ENCODE measurements at regions not wholly inside any gene's neighbourhood (a gene's known extent, or its start where the extent isn't known, plus 50 kb on each side); places are given as distances from the start of the nearest gene placed in this dataset.
A peak's percentile ranks its signal among the peaks of the same experiment; 100 is the strongest.

DNA sequence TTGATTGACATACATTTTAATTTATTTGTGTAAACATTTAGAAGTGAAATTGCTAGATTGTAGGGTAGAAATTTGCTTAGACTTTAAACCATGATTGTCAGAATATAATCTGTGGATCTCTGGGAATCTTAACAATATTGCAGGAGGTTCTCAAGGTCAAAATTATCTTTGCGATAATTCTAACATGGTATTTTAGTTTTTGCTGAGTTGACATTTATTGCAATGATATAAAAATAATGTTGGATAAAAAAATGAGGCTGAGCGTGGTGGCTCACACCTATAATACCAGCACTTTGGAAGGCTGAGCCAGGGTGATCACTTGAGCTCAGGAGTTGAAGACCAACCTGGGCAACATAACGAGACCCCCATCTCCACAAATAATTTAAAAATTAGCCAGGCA, 70.3 kb upstream of the SGCD start:
- no peak overlapping the region for H3K27ac ChIP-seq (ENCODE audit: extremely low read depth, low read depth, low read length)
- no peak for TF ChIP-seq ZNF57 (CRISPR knock-in tag; IDR thresholded peaks at IDR 0.05)
- TF ChIP-seq MAFK (IDR thresholded peaks at IDR 0.05; ENCODE audit: low read length) = peak; percentile 96
- no peak for TF ChIP-seq HES1 (IDR thresholded peaks at IDR 0.05; ENCODE audit: low read depth)
- peak; percentile 87 for TF ChIP-seq MAFG (tag; conservative IDR thresholded peaks at IDR 0.05)
- TF ChIP-seq KLF16 (IDR thresholded peaks at IDR 0.05) = no peak
- TF ChIP-seq, protein P1, sequence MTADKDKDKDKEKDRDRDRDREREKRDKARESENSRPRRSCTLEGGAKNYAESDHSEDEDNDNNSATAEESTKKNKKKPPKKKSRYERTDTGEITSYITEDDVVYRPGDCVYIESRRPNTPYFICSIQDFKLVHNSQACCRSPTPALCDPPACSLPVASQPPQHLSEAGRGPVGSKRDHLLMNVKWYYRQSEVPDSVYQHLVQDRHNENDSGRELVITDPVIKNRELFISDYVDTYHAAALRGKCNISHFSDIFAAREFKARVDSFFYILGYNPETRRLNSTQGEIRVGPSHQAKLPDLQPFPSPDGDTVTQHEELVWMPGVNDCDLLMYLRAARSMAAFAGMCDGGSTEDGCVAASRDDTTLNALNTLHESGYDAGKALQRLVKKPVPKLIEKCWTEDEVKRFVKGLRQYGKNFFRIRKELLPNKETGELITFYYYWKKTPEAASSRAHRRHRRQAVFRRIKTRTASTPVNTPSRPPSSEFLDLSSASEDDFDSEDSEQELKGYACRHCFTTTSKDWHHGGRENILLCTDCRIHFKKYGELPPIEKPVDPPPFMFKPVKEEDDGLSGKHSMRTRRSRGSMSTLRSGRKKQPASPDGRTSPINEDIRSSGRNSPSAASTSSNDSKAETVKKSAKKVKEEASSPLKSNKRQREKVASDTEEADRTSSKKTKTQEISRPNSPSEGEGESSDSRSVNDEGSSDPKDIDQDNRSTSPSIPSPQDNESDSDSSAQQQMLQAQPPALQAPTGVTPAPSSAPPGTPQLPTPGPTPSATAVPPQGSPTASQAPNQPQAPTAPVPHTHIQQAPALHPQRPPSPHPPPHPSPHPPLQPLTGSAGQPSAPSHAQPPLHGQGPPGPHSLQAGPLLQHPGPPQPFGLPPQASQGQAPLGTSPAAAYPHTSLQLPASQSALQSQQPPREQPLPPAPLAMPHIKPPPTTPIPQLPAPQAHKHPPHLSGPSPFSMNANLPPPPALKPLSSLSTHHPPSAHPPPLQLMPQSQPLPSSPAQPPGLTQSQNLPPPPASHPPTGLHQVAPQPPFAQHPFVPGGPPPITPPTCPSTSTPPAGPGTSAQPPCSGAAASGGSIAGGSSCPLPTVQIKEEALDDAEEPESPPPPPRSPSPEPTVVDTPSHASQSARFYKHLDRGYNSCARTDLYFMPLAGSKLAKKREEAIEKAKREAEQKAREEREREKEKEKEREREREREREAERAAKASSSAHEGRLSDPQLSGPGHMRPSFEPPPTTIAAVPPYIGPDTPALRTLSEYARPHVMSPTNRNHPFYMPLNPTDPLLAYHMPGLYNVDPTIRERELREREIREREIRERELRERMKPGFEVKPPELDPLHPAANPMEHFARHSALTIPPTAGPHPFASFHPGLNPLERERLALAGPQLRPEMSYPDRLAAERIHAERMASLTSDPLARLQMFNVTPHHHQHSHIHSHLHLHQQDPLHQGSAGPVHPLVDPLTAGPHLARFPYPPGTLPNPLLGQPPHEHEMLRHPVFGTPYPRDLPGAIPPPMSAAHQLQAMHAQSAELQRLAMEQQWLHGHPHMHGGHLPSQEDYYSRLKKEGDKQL (CRISPR knock-in tag; IDR thresholded peaks at IDR 0.05; ENCODE audit: borderline replicate concordance) = no peak
- peak; percentile 73 for TF ChIP-seq C11orf30 (IDR thresholded peaks at IDR 0.05; ENCODE audit: low read depth)
- no peak for TF ChIP-seq PYGO2 (tag; IDR thresholded peaks at IDR 0.05)
- no peak for TF ChIP-seq MED1 (CRISPR knock-in tag; IDR thresholded peaks at IDR 0.05; ENCODE audit: borderline replicate concordance)
- TF ChIP-seq ZNF316 (IDR thresholded peaks at IDR 0.05) = peak; percentile 90
- TF ChIP-seq MAFF (IDR thresholded peaks at IDR 0.05; ENCODE audit: low read length) = peak; percentile 95
- TF ChIP-seq NONO (IDR thresholded peaks at IDR 0.05; ENCODE audit: low read depth in 2 of 2, low read length in 1 of 2) = no peak
- no peak for TF ChIP-seq SPI1 (IDR thresholded peaks at IDR 0.05; ENCODE audit: borderline replicate concordance, low read depth, low read length)
- no TSS peak for BruUV-seq (replicated peaks)
- H4K20me1 ChIP-seq (replicated peaks; ENCODE audit: control insufficient read depth, insufficient read depth, low read length) = no peaks in the 10 kb centered on the region
- no peaks in the 10 kb centered on the region for H3K79me2 ChIP-seq (ENCODE audit: control insufficient read depth, insufficient read depth, low read length)
- no peak overlapping the region for H3K9ac ChIP-seq (ENCODE audit: insufficient read depth in 1 of 2, low read depth in 2 of 2, low read length in 2 of 2)
- ChIA-PET CTCF (ENCODE audit: low intra/inter-chr PET ratio) (no interaction called here), POLR2A (no interaction called here)
- intact Hi-C loops (cut with micrococcal nuclease) = no loop called here
- DNase-seq (ENCODE audit: extremely low read depth in 1 of 4, low spot score in 3 of 4) = no peak
- H3K9me1 ChIP-seq (ENCODE audit: control insufficient read depth, insufficient read depth, low read length) = no peaks in the 10 kb centered on the region
- FAIRE-seq = no peak
- H3K4me1 ChIP-seq (replicated peaks in 1 of 2; ENCODE audit: control insufficient read depth in 2 of 2, insufficient read depth in 2 of 2, low read length in 2 of 2) = no peaks in the 10 kb centered on the region
- in situ Hi-C loops (cut with MboI) = no loop called here
- H3K4me3 ChIP-seq = no peak overlapping the region
- no peak overlapping the region for H3K4me2 ChIP-seq (ENCODE audit: insufficient read depth, low read length)
- H3K9me3 ChIP-seq (replicated peaks; ENCODE audit: control insufficient read depth, insufficient read depth, low read depth, low read length) = no peaks in the 10 kb centered on the region
- no peak overlapping the region for H2AFZ ChIP-seq (ENCODE audit: low read depth, low read length)
- 0% methylated on average over 3 of the region's 3 CpGs for WGBS (ENCODE audit: insufficient coverage, low coverage, missing lambda C conversion rate)
- no peak for ATAC-seq
- H3K36me3 ChIP-seq (ENCODE audit: control insufficient read depth, insufficient read depth, low read length) = no peaks in the 10 kb centered on the region
- H3K27me3 ChIP-seq (ENCODE audit: control insufficient read depth in 2 of 2, insufficient read depth in 2 of 2, low read length in 2 of 2) = no peaks in the 10 kb centered on the region
